Breast epithelium (tissue), 4 donors: ENCODE measurements at regions not wholly inside any gene's neighbourhood (a gene's known extent, or its start where the extent isn't known, plus 50 kb on each side); places are given as distances from the start of the nearest gene placed in this dataset.

ENCODE experiments used
- DNase-seq, 2 donors: peaks; one replicate each; pipeline ENCODE4 v3.0.0-alpha.2; 2019; ENCODE audit warnings: low spot score in 2 of 2
- H3K27ac ChIP-seq, 2 donors: fragments of 200-600 bp; sonication (generic) in 1 of 2; one replicate each; pipeline ENCODE4 v1.5.1; 2016 to 2019; ENCODE audit warnings: mild to moderate bottlenecking in 1 of 2
- H3K27me3 ChIP-seq, 2 donors: fragments of 200-600 bp; sonication (generic) in 1 of 2; one replicate each; pipeline versions ENCODE4 v1.5.1 to v1.6.0; 2017 to 2019; ENCODE audit warnings: control low read depth in 1 of 2, mild to moderate bottlenecking in 1 of 2
- H3K36me3 ChIP-seq: fragments of 200-600 bp; one replicate; pipeline ENCODE4 v1.5.1; 2019
- H3K4me1 ChIP-seq, 2 donors: fragments of 200-600 bp; sonication (generic); one replicate each; pipeline ENCODE4 v1.5.1; 2016 to 2019; ENCODE audit warnings: control low read depth in 1 of 2
- H3K4me3 ChIP-seq, 3 donors: fragments of 200-600 bp; sonication (generic); 1 replicate in 2 of 3; 2 replicates in 1 of 3; pipeline ENCODE4 v1.5.1; 2016 to 2019; ENCODE audit warnings: mild to moderate bottlenecking in 3 of 3, moderate library complexity in 2 of 3
- H3K9me3 ChIP-seq, 2 donors: fragments of 200-600 bp; sonication (generic) in 1 of 2; one replicate each; pipeline ENCODE4 v1.5.1; 2016 to 2019; ENCODE audit warnings: control low read depth in 1 of 2
- POLR2A ChIP-seq: fragments of 450-650 bp; IDR thresholded peaks from one replicate; pipeline ENCODE4 v1.6.1; 2016; ENCODE audit warnings: antibody characterized with exemption, mild to moderate bottlenecking, moderate library complexity
- POLR2AphosphoS5 ChIP-seq, 3 donors: sonication (generic); formaldehyde crosslinking; IDR thresholded peaks; one replicate each; pipeline ENCODE4 v1.6.1; 2017; ENCODE audit warnings: antibody characterized with exemption in 3 of 3
- intact Hi-C: fragments of 100-400 bp; cut with DNase I; formaldehyde crosslinking; loops from one replicate; pipeline ENCODE4 v1.15.1; 2023; ENCODE audit warnings: low total_unique reads
- TF ChIP-seq, protein P1 (sequence below), 3 donors: fragments of 450-650 bp; IDR thresholded peaks; one replicate each; pipeline ENCODE4 v1.5.1; 2016 to 2017; ENCODE audit warnings: antibody characterized with exemption in 3 of 3, mild to moderate bottlenecking in 3 of 3, moderate library complexity in 3 of 3

DNA sequence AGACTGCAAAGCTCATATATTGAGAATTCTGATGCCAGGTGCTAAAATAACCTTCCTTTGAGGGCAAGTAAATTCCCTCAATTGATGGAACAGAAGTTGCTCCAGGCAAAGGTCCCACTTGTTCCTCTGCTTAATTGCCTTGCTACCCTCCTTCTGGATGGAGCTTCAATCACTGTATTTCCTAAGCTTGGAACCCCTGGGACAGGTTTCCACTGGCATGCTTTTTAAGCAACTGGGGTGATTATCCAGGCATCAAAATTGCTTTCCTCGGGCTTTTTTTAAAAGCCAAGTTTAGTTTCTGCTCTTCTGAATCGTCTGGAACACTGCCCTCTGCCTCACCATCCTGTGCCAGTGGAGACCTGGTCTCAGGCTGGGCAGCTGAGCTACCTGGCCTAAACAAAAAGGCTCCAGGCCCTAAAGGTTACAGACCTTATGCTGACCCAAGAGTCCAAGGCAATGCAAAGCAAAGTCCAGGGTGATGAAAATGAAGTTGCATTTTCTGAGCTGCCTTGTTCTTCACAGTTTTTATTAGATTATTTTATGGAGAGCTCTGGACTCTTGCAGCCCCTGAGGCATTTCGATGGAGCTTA is 167.9 kb upstream of the CD180 start:
- peak in 1 of 2 donors; percentile 61 for DNase-seq
- Histone ChIP-seq H3K36me3 (no peaks in the 10 kb centered on the region), H3K27ac (peak overlapping the region; percentile 59 to 76), H3K4me3 (peak overlapping the region in 1 of 3 donors; percentile 39), H3K4me1 (no peaks in the 10 kb centered on the region), H3K27me3 (no peaks in the 10 kb centered on the region), H3K9me3 (no peaks in the 10 kb centered on the region)
- intact Hi-C loops, result no loop called here
- TF ChIP-seq, protein P1, sequence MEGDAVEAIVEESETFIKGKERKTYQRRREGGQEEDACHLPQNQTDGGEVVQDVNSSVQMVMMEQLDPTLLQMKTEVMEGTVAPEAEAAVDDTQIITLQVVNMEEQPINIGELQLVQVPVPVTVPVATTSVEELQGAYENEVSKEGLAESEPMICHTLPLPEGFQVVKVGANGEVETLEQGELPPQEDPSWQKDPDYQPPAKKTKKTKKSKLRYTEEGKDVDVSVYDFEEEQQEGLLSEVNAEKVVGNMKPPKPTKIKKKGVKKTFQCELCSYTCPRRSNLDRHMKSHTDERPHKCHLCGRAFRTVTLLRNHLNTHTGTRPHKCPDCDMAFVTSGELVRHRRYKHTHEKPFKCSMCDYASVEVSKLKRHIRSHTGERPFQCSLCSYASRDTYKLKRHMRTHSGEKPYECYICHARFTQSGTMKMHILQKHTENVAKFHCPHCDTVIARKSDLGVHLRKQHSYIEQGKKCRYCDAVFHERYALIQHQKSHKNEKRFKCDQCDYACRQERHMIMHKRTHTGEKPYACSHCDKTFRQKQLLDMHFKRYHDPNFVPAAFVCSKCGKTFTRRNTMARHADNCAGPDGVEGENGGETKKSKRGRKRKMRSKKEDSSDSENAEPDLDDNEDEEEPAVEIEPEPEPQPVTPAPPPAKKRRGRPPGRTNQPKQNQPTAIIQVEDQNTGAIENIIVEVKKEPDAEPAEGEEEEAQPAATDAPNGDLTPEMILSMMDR (IDR thresholded peaks at IDR 0.05), result no peak
- TF ChIP-seq POLR2AphosphoS5 (IDR thresholded peaks at IDR 0.05), result peak in 1 of 3 donors; percentile 27

DNA sequence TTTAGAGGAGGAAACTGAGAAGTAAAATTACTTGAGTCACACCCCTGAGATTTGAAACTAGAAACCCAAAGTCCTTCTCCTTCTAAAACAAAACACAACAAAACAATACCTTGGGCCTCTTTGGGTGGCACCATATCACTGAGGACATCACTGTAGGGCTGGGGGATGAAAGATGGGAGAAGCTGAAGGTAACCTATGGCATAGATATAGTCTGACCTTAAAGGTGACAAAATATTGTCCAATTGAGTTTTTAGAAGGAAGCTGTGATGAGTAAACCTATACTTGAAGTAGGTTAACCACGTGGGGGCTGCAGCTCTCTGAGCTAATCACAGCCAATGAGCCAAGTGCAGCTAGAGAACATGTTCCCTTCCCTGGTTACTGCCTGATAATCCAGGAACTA is 167.4 kb upstream of the CD180 start:
- DNase-seq, result no peak
- Histone ChIP-seq H3K36me3 (no peaks in the 10 kb centered on the region), H3K4me1 (no peaks in the 10 kb centered on the region), H3K9me3 (no peaks in the 10 kb centered on the region), H3K4me3 (no peak overlapping the region), H3K27ac (peak overlapping the region; percentile 51 to 69), H3K27me3 (no peaks in the 10 kb centered on the region)
- TF ChIP-seq, protein P1 (IDR thresholded peaks at IDR 0.05), result no peak
- TF ChIP-seq POLR2AphosphoS5 (IDR thresholded peaks at IDR 0.05) (no peak), POLR2A (no peak)
- intact Hi-C loops, result no loop called here

DNA sequence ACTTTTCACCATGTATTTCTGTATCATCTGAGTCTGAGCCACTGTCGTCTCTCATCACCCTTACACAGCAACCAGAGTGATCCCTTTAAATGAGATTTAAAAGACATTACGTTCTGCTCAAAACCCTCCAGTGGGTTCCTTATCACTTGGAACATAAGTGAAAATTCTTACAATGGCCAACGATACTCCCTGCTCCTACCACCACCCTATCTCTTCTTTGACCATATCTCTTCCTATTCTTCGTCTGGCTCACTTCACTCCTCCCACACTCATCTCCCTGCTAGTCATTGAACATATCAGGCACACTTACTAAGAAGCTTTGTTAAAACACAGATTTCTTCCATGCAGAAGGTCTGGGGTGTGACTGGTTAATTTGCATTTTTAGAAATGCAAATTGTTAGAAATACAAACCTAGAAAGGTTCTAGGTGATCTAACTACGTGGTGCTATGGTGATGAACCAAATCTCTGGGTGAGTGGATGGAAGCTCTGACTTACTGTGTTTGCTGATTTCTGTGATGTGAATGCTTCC is 166.6 kb upstream of the CD180 start:
- intact Hi-C loops, result no loop called here
- DNase-seq, result no peak
- no peaks in the 10 kb centered on the region for H3K4me1 ChIP-seq
- TF ChIP-seq, protein P1 (IDR thresholded peaks at IDR 0.05), result no peak
- TF ChIP-seq POLR2AphosphoS5 (IDR thresholded peaks at IDR 0.05), result no peak
- no peaks in the 10 kb centered on the region for H3K9me3 ChIP-seq
- H3K27me3 ChIP-seq, result no peaks in the 10 kb centered on the region
- no peaks in the 10 kb centered on the region for H3K36me3 ChIP-seq
- H3K27ac ChIP-seq, result peak overlapping the region in 1 of 2 donors; percentile 69
- peak overlapping the region in 1 of 3 donors; percentile 14 for H3K4me3 ChIP-seq

DNA sequence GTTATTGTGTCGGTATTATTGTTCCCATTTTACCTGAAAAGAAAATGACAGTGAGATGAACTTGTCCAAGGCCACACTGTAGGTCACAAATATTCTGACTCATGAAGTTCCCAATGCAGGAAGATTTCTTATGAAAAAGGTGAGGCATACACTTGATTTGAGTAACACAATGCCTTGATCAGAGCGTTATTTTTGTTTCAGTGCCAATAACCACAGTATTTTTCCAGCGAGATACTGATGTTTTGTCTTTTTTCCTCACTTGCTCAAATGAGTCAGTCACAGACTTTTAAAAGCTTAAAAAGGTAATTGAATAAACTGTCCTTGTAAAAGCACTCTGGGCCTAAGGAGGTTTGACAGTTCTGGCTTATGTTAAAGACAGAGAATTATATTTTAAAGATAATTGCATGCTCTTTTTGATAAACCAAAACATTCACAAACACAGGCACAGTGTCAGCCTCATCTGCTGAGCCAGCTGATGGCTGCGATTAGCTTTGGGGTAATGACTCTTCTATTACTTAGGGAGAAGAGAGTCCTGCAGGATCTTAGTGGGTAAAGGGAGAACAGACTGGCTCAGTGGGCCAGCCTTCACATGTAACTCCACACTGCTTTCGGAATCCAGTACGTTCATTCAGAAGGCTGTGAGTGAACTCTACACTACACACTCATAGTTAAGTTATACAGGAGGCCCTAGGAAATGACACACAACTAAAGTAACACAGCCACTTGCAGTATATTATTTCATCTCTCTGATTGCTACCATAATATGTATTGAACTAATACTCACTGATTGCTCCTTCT is 165.5 kb upstream of the CD180 start:
- Histone ChIP-seq H3K9me3 (no peaks in the 10 kb centered on the region), H3K36me3 (no peaks in the 10 kb centered on the region), H3K4me1 (no peaks in the 10 kb centered on the region), H3K4me3 (peak overlapping the region in 1 of 3 donors; percentile 4), H3K27ac (no peak overlapping the region), H3K27me3 (no peaks in the 10 kb centered on the region)
- intact Hi-C loops, result loop anchor here (2.0 kb wide), 1 partner anchor 63 kb away; no protein-coding TSS in a partner anchor
- no peak for DNase-seq
- TF ChIP-seq POLR2A (no peak), POLR2AphosphoS5 (IDR thresholded peaks at IDR 0.05) (no peak)
- TF ChIP-seq, protein P1 (IDR thresholded peaks at IDR 0.05), result no peak

DNA sequence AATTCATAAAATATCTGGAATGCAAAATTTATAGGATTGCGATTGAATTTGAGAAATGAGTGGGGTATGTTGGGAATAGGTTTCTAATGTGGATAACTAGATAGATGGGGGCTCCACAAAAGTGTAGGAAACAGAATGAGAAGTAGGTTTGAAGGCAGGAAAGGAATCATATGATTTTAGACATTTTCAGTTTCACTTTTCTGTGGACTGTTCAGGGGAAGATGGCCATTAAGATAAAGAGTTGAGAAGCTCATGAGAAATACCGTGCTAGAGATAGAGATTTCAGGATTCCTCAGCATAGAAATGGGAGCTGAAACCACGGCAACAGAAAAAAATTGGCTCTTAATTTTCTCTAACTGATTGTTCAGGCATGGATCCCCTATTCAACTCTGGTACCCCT is 163.4 kb upstream of the CD180 start:
- Histone ChIP-seq H3K4me1 (no peaks in the 10 kb centered on the region), H3K36me3 (no peaks in the 10 kb centered on the region), H3K27ac (no peak overlapping the region), H3K9me3 (no peaks in the 10 kb centered on the region), H3K4me3 (no peak overlapping the region), H3K27me3 (no peaks in the 10 kb centered on the region)
- DNase-seq, result no peak
- TF ChIP-seq POLR2A (no peak), POLR2AphosphoS5 (IDR thresholded peaks at IDR 0.05) (no peak)
- TF ChIP-seq, protein P1 (IDR thresholded peaks at IDR 0.05), result no peak
- intact Hi-C loops, result loop anchor here (2.0 kb wide), 1 partner anchor 65 kb away; no protein-coding TSS in a partner anchor
